K562 (cell line): ENCODE measurements at regions not wholly inside any gene's neighbourhood (a gene's known extent, or its start where the extent isn't known, plus 50 kb on each side); places are given as distances from the start of the nearest gene placed in this dataset.

ENCODE experiments used
- DDX20 ChIP-seq: fragments of 450-650 bp; IDR thresholded peaks from 2 replicates; pipeline ENCODE4 v1.6.1; 2016; ENCODE audit warnings: missing genetic modification characterization, low read depth, mild to moderate bottlenecking, missing compliant biosample characterization, moderate library complexity
- ERF ChIP-seq: fragments of 450-650 bp; formaldehyde crosslinking; IDR thresholded peaks from 2 replicates; pipeline ENCODE4 v1.4.0; 2020; ENCODE audit warnings: mild to moderate bottlenecking, mixed read lengths
- GABPB2 ChIP-seq: fragments of 250-450 bp; sonication (Bioruptor Pico); conservative IDR thresholded peaks from 2 replicates; pipeline ENCODE4 v1.5.1; 2021; ENCODE audit warnings: mild to moderate bottlenecking
- HMGXB4 ChIP-seq: sonication (generic); formaldehyde crosslinking; IDR thresholded peaks from 2 replicates; pipeline ENCODE4 v1.8.1; 2023; ENCODE audit warnings: mild to moderate bottlenecking, missing genetic modification reagents
- KDM1A ChIP-seq, 2 experiments: fragments of 450-650 bp; IDR thresholded peaks; 2 replicates each; pipeline ENCODE4 v1.6.1; 2016; ENCODE audit warnings: mild to moderate bottlenecking in 2 of 2
- MLLT1 ChIP-seq, 2 experiments: fragments of 450-650 bp; IDR thresholded peaks; 2 replicates each; pipeline ENCODE4 v1.6.1; 2016
- NELFE ChIP-seq: IDR thresholded peaks from 2 replicates; pipeline ENCODE4 v1.6.1; 2011; ENCODE audit warnings: mild to moderate bottlenecking; ENCODE audit not compliant: insufficient read depth, insufficient read length
- PBX2 ChIP-seq, 2 experiments: IDR thresholded peaks in 1 of 2; conservative IDR thresholded peaks in 1 of 2; 2 replicates each; pipeline ENCODE4 v1.6.1; 2016; ENCODE audit warnings: low read depth in 2 of 2, mild to moderate bottlenecking in 1 of 2, missing compliant biosample characterization in 1 of 2, missing genetic modification characterization in 1 of 2, moderate library complexity in 1 of 2
- PHTF2 ChIP-seq: fragments of 250-450 bp; sonication (Bioruptor Pico); IDR thresholded peaks from 2 replicates; pipeline ENCODE4 v1.5.0; 2021; ENCODE audit warnings: mild to moderate bottlenecking
- RBM14 ChIP-seq: fragments of 200-400 bp; formaldehyde crosslinking; IDR thresholded peaks from 2 replicates; pipeline ENCODE4 v1.6.1; 2018; ENCODE audit warnings: low read depth, mild to moderate bottlenecking, low read length, moderate library complexity, borderline replicate concordance; ENCODE audit not compliant: insufficient read depth
- TAF1 ChIP-seq: IDR thresholded peaks from 2 replicates; pipeline ENCODE4 v1.6.1; 2011; ENCODE audit warnings: mild to moderate bottlenecking, low read length, moderate library complexity; ENCODE audit not compliant: insufficient read depth, control insufficient read depth, severe bottlenecking; ENCODE audit errors: extremely low read depth
- YY1 ChIP-seq, 3 experiments: IDR thresholded peaks; 2 replicates each; pipeline ENCODE4 v1.6.1; 2011; ENCODE audit warnings: low read length in 2 of 3, mild to moderate bottlenecking in 2 of 3, moderate library complexity in 2 of 3, borderline replicate concordance in 1 of 3, control low read depth in 1 of 3, low read depth in 1 of 3; ENCODE audit not compliant: insufficient read depth in 3 of 3, insufficient replicate concordance in 2 of 3, control insufficient read depth in 1 of 3, insufficient read length in 1 of 3; ENCODE audit errors: extremely low read depth in 1 of 3
- ZBTB9 ChIP-seq: fragments of 450-650 bp; formaldehyde crosslinking; IDR thresholded peaks from 2 replicates; pipeline ENCODE4 v1.4.0; 2020; ENCODE audit warnings: mild to moderate bottlenecking, moderate library complexity
- ZNF143 ChIP-seq: sonication (generic); formaldehyde crosslinking; IDR thresholded peaks from 2 replicates; pipeline ENCODE4 v1.9.0; 2022; ENCODE audit warnings: mild to moderate bottlenecking, missing genetic modification reagents
- ZNF146 ChIP-seq: IDR thresholded peaks from one replicate; pipeline ENCODE4 v1.6.1; 2018; ENCODE audit warnings: missing compliant biosample characterization; ENCODE audit not compliant: unreplicated experiment
- ZNF232 ChIP-seq: sonication (generic); formaldehyde crosslinking; IDR thresholded peaks from 2 replicates; pipeline ENCODE4 v1.8.0; 2022; ENCODE audit warnings: mild to moderate bottlenecking, missing genetic modification reagents
- ZNF398 ChIP-seq: fragments of 250-450 bp; sonication (Bioruptor Pico); IDR thresholded peaks from 2 replicates; pipeline ENCODE4 v1.8.0; 2021; ENCODE audit warnings: moderate library complexity, mild to moderate bottlenecking, inconsistent platforms
- ZNF696 ChIP-seq: fragments of 250-450 bp; sonication (Bioruptor Pico); conservative IDR thresholded peaks from 2 replicates; pipeline ENCODE4 v1.4.0; 2020; ENCODE audit warnings: mild to moderate bottlenecking, moderate library complexity

GRCh38 chr15:87744815-87745214 lies 511.7 kb downstream of the NTRK3 start (continued):
- TF ChIP-seq ERF (CRISPR knock-in tag), result no peak
- TF ChIP-seq ZNF232, result no peak
- TF ChIP-seq DDX20 (tag), result no peak
- TF ChIP-seq GABPB2, result no peak
- TF ChIP-seq ZNF398 (CRISPR knock-in tag), result no peak
- no peak for TF ChIP-seq ZNF146 (CRISPR knock-in tag)
- TF ChIP-seq PHTF2, result no peak
- TF ChIP-seq PBX2 (CRISPR knock-in tag; IDR thresholded peaks at IDR 0.05; ENCODE audit: low read depth), result no peak
- peak; percentile 73 for TF ChIP-seq PBX2 (tag; conservative IDR thresholded peaks at IDR 0.05; ENCODE audit: low read depth)
- no peak for TF ChIP-seq HMGXB4
- TF ChIP-seq TAF1, result no peak
- no peak for TF ChIP-seq NELFE
- peak in 1 of 2 experiments; percentile 57; a peak in 2 of 4 replicates for TF ChIP-seq KDM1A (IDR thresholded peaks at IDR 0.05)
- TF ChIP-seq YY1 (IDR thresholded peaks at IDR 0.05; ENCODE audit: borderline replicate concordance in 1 of 3, control insufficient read depth in 1 of 3, extremely low read depth in 1 of 3, insufficient read depth in 3 of 3, insufficient read length in 1 of 3, insufficient replicate concordance in 2 of 3, low read depth in 1 of 3, low read length in 2 of 3), result no peak
- no peak for TF ChIP-seq ZBTB9 (CRISPR knock-in tag)
- no peak for TF ChIP-seq ZNF696 (CRISPR knock-in tag)
- no peak for TF ChIP-seq MLLT1 (IDR thresholded peaks at IDR 0.05)
- no peak for TF ChIP-seq RBM14
- TF ChIP-seq ZNF143 (CRISPR knock-in tag), result no peak
